ENCODE measurements at regions not wholly inside any gene's neighbourhood (a gene's known extent, or its start where the extent isn't known, plus 50 kb on each side); places are given as distances from the start of the nearest gene placed in this dataset.

DNA sequence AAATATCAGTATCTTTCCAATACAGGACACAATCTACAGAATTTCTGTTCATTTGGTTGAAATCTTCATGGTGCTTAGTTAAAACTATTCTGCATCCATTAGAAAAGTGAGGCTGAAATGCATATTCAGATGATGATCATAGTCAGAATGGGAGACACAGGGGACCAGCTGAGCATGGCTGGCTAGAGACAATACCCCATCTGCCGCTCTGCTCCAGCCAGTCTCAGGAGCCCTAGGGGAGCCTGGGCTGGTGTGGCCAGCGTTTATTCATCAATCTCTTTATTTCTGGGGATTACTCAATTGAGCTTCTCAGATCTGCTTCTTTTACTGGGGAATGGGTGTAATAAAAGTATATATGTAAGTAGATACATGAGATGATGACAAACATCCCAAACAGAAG, 470.9 kb upstream of the CDIN1 start:
- Histone ChIP-seq H3K9me3 (ENCODE audit: control insufficient read depth, insufficient read depth, low read depth, low read length) (no peaks in the 10 kb centered on the region), H3K4me3 (replicated peaks in 1 of 4; ENCODE audit: control extremely low read depth in 1 of 4, insufficient read depth in 1 of 4, low read depth in 3 of 4, low read length in 4 of 4) (no peak overlapping the region), H3K4me1 (ENCODE audit: control insufficient read depth, extremely low read depth, insufficient read depth, low read length) (peaks cover 3% of the 10 kb centered on the region), H3K9ac (ENCODE audit: insufficient read depth, low read length) (no peak overlapping the region), H3K27ac (ENCODE audit: insufficient read depth, low read length) (no peak overlapping the region), H3K4me2 (ENCODE audit: extremely low read depth, insufficient read depth, low read length) (no peak overlapping the region), H4K20me1 (ENCODE audit: control insufficient read depth, extremely low read depth, insufficient read depth, low read length) (no peaks in the 10 kb centered on the region), H3K79me2 (ENCODE audit: control insufficient read depth, insufficient read depth, low read length) (no peaks in the 10 kb centered on the region), H2AFZ (ENCODE audit: low read length) (no peak overlapping the region), H3K36me3 (ENCODE audit: control insufficient read depth, insufficient read depth, low read length) (no peaks in the 10 kb centered on the region), H3K27me3 (ENCODE audit: control insufficient read depth, insufficient read depth, low read length) (no peaks in the 10 kb centered on the region)
- no peak for DNase-seq (ENCODE audit: low read depth in 2 of 2)
- TF ChIP-seq CTCF (conservative IDR thresholded peaks at IDR 0.05 in 1 of 2, IDR thresholded peaks at IDR 0.05 in 1 of 2; ENCODE audit: low read depth in 1 of 2, low read length in 2 of 2) (no peak), EZH2 (IDR thresholded peaks at IDR 0.05; ENCODE audit: low read length, missing control alignments) (no peak)

- peak; percentile 81 to 89 for DNase-seq (ENCODE audit: low read depth in 2 of 2)
- H3K4me3 ChIP-seq (replicated peaks in 1 of 4; ENCODE audit: control extremely low read depth in 1 of 4, insufficient read depth in 1 of 4, low read depth in 3 of 4, low read length in 4 of 4), result no peak overlapping the region
- peaks cover 3% of the 10 kb centered on the region for H3K4me1 ChIP-seq (ENCODE audit: control insufficient read depth, extremely low read depth, insufficient read depth, low read length)
- TF ChIP-seq CTCF (conservative IDR thresholded peaks at IDR 0.05 in 1 of 2, IDR thresholded peaks at IDR 0.05 in 1 of 2; ENCODE audit: low read depth in 1 of 2, low read length in 2 of 2), result no peak
- TF ChIP-seq EZH2 (IDR thresholded peaks at IDR 0.05; ENCODE audit: low read length, missing control alignments), result no peak
- no peaks in the 10 kb centered on the region for H3K9me3 ChIP-seq (ENCODE audit: control insufficient read depth, insufficient read depth, low read depth, low read length)
- H3K9ac ChIP-seq (ENCODE audit: insufficient read depth, low read length), result no peak overlapping the region
- H3K27ac ChIP-seq (ENCODE audit: insufficient read depth, low read length), result no peak overlapping the region
- no peaks in the 10 kb centered on the region for H3K36me3 ChIP-seq (ENCODE audit: control insufficient read depth, insufficient read depth, low read length)
- H4K20me1 ChIP-seq (ENCODE audit: control insufficient read depth, extremely low read depth, insufficient read depth, low read length), result no peaks in the 10 kb centered on the region
- no peak overlapping the region for H2AFZ ChIP-seq (ENCODE audit: low read length)
- no peaks in the 10 kb centered on the region for H3K79me2 ChIP-seq (ENCODE audit: control insufficient read depth, insufficient read depth, low read length)
- H3K27me3 ChIP-seq (ENCODE audit: control insufficient read depth, insufficient read depth, low read length), result no peaks in the 10 kb centered on the region
- no peak overlapping the region for H3K4me2 ChIP-seq (ENCODE audit: extremely low read depth, insufficient read depth, low read length)
Measured at GRCh38 chr15:36109943-36110658, 469.3 kb upstream of the CDIN1 start.

DNA sequence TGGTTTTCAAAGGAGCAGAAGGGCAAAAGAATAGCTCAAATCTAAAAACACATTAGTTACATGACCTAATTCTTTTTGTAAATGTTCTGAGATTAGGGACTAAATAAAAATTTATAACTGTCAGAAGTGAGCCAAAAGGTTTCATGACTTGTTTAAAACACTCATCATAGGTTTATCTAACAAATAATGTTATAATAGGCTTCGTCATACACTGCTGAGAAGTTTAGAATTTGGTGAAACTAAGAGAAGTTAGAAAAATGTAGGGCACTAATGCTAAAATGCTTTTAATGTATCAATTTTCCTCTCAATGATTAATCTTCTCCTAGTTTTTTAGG, 468.8 kb upstream of the CDIN1 start:
- no peak overlapping the region for H2AFZ ChIP-seq (ENCODE audit: low read length)
- H3K4me2 ChIP-seq (ENCODE audit: extremely low read depth, insufficient read depth, low read length), result no peak overlapping the region
- no peak overlapping the region for H3K4me3 ChIP-seq (replicated peaks in 1 of 4; ENCODE audit: control extremely low read depth in 1 of 4, insufficient read depth in 1 of 4, low read depth in 3 of 4, low read length in 4 of 4)
- no peaks in the 10 kb centered on the region for H4K20me1 ChIP-seq (ENCODE audit: control insufficient read depth, extremely low read depth, insufficient read depth, low read length)
- peaks cover 3% of the 10 kb centered on the region for H3K4me1 ChIP-seq (ENCODE audit: control insufficient read depth, extremely low read depth, insufficient read depth, low read length)
- H3K79me2 ChIP-seq (ENCODE audit: control insufficient read depth, insufficient read depth, low read length), result no peaks in the 10 kb centered on the region
- H3K27me3 ChIP-seq (ENCODE audit: control insufficient read depth, insufficient read depth, low read length), result no peaks in the 10 kb centered on the region
- no peaks in the 10 kb centered on the region for H3K36me3 ChIP-seq (ENCODE audit: control insufficient read depth, insufficient read depth, low read length)
- TF ChIP-seq CTCF (conservative IDR thresholded peaks at IDR 0.05 in 1 of 2, IDR thresholded peaks at IDR 0.05 in 1 of 2; ENCODE audit: low read depth in 1 of 2, low read length in 2 of 2), result no peak
- no peak for TF ChIP-seq EZH2 (IDR thresholded peaks at IDR 0.05; ENCODE audit: low read length, missing control alignments)
- peak in 1 of 2 donors; percentile 70 for DNase-seq (ENCODE audit: low read depth in 2 of 2)
- H3K9me3 ChIP-seq (ENCODE audit: control insufficient read depth, insufficient read depth, low read depth, low read length), result no peaks in the 10 kb centered on the region
- no peak overlapping the region for H3K9ac ChIP-seq (ENCODE audit: insufficient read depth, low read length)
- H3K27ac ChIP-seq (ENCODE audit: insufficient read depth, low read length), result no peak overlapping the region
